Activated CD8-positive, alpha-beta memory T cell treated with anti-CD3 and anti-CD28 coated beads, Interleukin-2, amount 50 U/mL, for 24 hours (primary cell): ENCODE measurements at regions not wholly inside any gene's neighbourhood (a gene's known extent, or its start where the extent isn't known, plus 50 kb on each side); places are given as distances from the start of the nearest gene placed in this dataset.
"Not testable (repeated sequence)": the region's sequence is repeated elsewhere in the genome, so short reads cannot be mapped to it uniquely, and the experiment has no call there.

Experiments used
- DNase-seq: peaks from one replicate; pipeline ENCODE4 v3.0.0-alpha.2; 2020; ENCODE audit errors: extremely low read depth

DNA sequence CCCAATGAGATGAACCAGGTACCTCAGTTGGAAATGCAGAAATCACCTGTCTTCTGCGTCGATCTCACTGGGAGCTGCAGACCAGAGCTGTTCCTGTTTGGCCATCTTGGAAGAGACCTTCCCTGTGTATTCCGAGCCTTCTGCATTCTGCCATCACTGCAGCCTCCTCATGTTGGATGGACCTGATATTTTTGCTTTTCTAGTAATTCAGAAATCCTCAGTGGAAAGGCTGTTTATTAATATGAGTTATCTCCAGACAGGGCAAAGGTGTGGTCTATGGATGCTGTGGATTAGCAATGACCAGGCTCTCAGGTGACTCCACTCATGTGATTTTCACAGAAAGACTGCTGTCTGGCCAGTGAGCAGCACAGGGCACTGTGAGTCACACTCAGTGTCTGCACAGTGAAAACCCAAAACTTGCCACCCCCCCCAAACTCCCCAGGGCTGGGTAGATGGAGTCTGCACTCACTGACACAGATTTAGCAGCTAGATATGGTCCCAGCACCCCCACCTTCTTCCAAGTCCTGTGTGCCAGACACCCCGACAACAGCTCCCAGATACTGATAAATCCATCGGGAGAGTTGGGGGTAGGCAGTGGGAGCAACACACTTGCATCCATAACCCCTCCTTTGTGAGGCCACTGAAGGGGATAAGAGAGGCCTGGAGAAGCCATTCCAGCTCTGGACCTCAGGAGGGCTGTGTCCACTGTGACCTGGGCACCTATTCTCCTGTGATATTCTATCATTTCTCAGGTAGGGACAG lies 75.2 kb upstream of the TOP3B start:
- DNase-seq, result no peak

DNA sequence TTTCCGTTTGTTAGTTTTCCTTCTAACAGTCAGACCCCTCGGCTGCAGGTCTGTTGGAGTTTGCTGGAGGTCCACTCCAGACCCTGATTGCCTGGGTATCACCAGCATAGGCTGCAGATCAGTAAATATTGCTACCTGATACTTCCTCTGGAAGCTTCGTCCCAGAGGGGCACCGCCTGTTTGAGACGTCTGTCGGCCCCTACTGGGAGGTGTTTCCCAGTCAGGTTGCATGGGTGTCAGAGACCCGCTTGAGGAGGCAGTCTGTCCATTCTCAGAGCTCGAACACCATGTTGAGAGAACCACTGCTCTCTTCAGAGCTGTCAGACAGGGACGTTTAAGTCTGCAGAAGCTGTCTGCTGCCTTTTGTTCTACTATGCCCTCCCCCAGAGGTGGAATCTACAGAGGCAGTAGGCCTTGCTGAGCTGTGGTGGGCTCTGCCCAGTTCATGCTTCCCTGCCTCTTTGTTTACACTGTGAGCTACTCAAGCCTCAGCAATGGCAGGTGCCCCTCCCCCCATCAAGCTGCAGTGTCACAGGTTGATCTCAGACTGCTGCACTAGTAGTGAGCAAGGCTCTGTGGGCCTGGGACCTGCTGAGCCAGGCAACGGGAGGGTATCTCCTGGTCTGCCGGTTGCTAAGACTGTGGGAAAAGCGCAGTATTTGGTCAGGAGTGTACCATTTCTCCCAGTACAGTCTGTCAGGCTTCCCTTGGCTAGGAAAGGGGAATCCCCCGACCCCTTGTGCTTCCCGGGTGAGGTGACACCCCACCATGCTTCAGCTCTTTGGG lies 74.4 kb upstream of the TOP3B start:
- not testable (repeated sequence) for DNase-seq

DNA sequence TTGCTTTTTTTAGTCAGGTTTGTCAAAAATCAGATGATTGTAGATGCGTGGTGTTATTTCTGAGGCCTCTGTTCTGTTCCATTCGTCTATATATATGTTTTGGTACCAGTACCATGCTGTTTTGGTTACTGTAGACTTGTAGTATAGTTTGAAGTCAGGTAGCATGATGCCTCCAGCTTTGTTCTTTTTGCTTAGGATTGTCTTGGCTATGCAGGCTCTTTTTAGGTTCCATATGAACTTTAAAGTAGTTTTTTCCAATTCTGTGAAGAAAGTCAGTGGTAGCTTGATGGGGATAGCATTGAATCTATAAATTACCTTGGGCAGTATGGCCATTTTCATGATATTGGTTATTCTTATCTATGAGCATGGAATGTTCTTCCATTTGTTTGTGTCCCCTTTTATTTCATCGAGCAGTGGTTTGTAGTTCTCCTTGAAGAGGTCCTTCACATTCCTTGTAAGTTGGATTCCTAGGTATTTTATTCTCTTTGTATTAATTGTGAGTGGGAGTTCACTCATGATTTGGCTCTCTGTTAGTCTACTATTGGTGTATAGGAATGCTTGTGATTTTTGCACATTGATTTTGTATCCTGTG lies 70.1 kb upstream of the TOP3B start:
- DNase-seq, result not testable (repeated sequence)

DNA sequence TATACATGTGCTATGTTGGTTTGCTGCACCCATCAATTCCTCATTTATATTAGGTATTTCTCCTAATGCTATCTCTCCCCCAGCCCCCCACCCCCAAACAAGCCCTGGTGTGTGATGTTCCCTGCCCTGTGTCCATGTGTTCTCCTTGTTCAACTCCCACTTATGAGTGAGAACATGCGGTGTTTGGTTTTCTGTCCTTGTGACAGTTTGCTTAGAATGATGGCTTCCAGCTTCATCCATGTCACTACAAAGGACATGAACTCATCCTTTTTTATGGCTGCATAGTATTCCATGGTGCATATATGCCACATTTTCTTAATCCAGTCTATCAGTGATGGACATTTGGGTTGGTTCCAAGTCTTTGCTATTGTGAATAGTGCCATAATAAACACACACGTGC lies 68.4 kb upstream of the TOP3B start:
- not testable (repeated sequence) for DNase-seq

DNA sequence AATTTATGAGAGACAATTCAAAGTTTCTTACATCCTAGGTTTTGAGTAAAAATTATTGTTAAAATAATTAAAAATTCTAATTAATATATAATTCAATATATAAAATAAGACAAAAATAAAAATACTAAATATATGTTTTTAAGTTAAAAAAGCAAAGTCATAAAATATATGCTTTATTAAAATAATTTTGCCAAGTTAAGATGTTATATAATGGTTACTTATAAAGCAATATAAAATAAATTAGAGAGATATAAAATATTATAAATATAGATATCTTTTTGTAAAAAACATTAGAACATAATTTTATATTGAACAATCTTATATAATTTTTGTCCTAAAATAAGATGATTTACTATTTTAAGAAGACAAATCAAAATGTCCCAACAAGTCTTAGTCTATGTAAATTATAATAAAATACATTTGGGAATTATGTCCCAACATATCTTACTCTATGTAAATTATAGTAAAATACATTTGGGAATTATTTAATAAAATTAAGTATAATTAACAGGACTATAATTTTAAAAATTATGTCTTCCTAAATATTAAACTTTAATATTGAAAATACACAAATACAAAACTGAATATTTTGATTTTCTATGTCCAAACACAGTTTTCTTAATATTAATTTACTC lies 67.7 kb upstream of the TOP3B start:
- DNase-seq, result no peak

DNA sequence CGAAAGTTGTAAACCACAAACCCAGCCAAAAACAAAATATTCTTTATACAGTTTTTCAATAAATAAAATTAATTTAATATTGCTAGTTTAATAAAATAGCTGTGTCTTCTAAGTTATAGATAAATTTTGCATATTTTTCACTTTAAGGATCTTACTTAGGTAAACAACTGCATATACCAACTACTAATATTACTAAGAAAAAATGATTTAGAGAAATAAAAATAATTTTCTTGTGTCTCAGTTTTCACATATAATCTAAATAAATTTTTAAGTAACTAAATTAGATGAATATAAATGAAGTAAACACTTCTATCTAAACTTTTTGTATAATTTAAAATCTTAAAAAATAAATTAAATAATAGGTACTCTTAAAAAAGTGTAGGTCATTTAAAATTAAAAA lies 67.1 kb upstream of the TOP3B start:
- no peak for DNase-seq

DNA sequence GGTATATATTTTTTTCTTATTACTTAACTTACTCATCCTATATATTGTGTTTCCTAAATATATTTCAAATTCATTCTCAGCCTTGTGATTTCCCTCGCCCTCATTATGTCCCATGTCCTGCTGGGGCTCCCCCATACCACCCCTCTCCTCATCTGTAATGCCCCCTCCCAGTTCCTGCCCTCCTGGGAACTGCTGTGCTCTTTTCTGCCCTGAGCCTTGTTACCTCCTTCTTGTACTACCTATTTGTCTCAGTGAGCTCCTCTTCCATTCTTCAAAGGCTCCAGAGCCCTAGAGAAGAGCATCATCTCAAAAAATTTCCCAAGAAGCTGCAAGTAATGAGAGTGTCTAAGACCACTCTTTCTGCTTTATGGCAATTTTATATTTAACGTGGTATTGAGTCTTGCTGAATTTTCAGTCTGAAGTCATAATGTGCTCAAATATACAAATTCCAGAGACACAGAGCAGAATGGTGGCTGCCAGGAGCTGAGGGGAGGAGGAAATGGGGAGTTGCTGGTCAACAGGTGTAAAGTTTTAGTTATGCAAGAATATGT lies 66.5 kb upstream of the TOP3B start:
- no peak for DNase-seq

DNA sequence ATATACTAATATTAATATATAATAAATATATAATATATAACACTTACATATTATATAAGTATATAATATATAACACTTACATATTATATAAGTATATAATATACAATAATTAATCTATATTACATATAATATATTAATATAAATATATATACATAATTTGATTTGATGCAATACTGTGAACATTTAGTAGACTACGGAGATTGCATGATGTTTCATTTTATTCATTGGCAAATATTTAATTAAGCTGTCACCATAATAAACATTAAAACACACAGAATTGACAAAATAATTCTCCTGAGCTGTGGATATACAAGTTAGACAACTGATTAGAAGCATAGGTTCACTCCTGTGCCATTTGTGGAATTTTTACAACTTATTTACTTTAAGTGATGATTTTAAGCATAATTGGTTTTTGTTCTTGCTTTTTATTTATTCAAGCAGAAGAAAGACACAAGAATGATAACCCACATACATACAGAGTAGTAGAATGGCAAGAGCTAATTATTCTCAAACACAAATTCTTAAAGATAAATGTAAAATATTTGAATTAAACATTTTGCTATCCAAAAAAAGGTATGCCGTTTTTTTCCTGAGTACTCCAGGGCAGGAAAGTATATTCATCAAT lies 65.8 kb upstream of the TOP3B start:
- no peak for DNase-seq

DNA sequence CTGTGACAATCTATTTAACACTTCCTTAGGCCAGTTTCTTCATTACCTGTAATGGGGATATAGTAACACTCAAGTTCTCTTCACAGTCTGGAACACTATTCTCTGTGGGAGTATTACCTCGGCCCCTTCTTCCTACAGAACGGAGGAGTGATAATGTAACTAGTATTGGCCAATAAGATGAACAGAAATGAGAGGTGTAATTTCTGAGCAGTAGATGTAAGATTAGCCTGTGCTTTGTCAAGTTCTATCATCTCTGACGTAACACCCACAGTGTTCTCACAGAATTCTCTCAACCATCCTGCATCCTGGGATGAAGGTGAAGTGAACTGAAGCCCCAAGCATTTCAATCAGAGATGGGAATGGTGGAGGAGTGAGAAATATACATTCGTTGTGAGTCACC lies 65.2 kb upstream of the TOP3B start:
- DNase-seq, result no peak

DNA sequence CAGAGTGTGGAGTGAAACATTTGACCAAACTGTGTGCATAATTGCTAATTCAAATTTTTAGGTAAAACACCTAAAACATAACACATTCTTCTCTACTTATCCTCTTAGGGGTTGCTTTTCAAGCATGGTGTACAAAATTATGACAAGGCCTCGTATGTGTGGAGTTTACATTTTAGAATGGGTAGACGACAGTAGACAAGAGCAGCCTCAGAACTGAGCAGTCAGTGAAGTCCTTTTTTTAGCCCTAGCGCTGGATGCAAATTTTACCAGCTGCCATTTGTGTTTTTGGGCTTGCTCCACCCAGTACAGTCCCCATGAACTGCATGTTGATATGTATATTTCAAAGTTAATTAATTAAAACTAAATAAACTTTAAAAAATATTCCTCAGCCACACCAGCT lies 64.7 kb upstream of the TOP3B start:
- DNase-seq, result no peak

DNA sequence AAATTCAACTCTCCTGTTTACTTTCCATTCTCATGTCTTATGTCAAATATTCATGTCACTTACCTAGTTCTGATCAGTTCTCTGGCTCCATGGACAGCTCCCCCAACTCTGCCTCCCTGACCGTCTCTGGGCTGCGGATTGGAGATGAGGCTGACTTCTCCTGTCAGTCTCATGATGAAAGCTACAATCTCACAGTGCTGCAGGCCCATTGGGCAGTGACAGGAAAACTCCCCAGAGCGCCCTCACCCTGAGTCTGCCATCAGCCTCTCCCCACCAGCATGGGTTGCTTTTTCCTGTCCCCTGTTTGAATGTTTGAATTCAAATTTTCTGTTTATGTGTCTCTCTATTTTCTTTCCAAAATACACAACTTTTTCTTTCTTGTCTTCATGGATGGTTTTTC lies 63.8 kb upstream of the TOP3B start:
- DNase-seq, result no peak

DNA sequence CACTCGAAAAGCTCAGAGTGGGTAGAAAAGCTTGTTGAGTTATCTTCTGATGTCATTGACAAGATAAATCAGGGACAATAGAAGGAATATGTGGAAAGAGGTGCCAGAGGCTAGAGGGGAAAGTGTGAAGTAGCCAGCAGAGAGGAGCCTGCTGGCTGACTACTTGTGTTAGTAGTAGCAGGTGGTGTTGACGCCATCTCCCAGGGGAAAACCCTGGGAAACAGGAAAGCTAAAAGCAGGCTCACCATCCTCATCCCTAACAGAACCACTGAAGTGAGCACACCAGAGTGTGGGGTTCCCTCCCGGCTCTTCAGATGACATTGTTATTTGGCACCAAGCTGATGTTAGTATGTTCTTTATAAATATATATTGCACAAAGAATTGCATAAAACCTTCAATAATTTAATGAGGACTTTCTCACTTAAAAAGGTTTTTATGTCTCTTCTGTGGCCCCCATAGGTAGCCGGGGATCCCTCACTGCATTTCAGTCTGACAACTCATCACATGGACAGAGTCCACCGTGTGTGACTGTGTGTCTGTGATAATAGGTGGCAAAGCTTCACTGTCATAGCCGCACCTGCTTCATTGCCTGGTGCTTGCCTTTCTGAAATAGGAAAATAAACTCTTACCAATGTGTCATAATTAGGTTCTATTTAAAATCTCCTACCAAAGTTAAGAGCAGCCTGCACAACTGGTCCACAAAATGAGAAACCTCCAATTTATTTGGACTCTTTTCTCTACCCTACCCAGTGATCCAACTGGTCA lies 63.2 kb upstream of the TOP3B start:
- DNase-seq, result no peak

DNA sequence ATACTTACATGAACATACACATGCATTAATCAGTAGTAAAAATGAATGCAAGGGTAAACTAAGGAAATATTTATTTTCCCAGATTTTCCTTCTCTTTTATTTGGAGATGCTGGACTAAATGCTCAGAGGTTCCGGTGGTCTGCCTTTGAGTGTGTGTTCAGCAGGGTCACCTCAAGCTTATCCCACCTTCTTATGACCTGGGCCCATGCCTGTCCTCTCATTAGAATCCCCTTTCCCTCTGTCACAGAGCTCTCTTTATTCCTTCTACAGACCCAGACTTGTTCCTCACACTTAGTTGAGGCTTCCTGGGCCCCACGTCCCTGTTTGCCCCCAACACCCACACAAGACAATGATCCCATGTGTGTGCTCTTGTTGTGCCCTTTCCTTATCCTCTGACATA lies 61.6 kb upstream of the TOP3B start:
- DNase-seq, result no peak

DNA sequence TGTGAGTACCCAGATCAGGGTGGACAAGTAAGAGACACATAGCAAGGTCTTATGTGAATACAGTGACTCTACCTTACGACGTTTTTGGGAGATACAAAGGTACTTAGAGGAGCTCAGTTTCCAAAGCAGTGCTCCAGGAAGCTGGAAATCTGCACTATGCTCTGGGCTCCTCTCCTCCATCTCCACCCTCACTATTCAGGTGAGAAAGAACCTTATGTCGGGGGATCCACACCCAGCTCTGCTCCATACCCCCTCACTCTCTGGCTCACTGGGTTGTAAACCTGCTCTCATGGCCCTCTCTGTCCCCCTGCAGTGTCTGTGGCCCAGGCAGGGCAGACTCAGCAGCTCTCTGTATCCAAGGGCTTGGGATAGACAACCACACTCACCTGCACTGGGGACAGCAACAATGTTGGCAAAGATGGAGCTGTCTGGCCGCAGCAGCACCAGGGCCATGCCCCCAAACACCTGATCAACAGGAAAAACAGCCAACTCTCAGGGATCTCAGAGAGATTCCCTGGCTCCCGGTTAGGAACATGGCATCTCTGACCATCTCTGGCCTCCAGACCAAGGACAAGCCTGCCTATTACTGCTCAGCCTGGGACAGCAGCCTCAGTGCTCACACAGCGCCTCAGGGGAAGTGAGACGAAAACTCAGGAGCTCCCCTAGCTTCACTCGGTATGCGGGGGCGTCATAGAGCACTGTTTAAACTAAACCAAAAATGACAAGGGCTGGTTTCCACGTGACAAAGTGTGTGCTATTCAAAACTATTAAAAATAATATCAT lies 60.9 kb upstream of the TOP3B start:
- DNase-seq, result no peak

DNA sequence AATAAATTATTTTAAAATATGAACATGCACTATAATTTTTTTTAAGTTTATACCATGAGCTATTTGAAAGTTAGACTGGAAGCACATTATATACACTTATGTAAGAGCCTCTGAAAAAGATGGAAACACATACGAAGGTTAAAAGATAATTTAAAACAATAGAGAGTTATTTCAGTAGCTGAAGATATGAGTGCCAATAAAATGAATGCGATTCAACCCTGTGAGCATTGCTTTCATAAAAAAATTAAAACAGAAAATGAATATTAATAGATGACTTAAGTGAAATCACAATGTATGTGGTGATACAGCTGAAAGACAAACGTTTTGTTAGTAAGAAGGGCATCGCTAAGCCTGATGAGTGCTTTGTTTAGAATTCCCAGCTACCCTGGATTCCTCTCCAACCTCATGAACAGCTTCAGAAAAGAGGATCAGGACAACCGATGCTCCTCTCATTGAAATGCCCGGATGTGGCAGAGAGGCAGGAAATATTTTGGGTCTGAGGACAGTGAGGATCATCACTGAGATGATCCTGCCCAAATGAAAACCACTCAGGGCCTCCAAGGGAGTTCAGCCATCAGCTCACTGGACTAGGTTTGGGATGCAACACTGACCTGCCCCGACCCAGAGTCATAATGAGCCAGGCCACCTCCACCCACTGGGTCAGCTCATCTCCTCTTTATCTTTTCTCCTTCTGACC lies 60.2 kb upstream of the TOP3B start:
- no peak for DNase-seq

DNA sequence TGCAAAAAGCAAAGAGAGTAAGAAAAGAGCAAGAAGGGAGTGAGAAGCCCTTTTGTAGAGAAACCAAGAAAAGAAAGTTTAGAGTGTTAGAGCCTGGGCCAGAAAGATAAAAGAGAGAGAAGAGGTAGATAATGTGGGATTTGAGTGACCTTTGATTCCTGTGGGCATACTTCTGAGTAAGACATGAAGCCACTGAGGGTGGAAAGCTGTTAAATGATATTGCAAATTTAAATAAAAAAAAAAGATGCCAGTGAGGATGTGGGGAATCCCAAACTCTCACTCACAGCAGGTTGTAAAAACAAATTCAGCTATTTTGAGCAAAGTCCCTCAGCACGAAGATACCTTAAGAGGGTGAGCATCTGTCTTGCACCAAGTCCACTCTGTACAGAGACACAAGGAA lies 59.4 kb upstream of the TOP3B start:
- DNase-seq, result no peak

DNA sequence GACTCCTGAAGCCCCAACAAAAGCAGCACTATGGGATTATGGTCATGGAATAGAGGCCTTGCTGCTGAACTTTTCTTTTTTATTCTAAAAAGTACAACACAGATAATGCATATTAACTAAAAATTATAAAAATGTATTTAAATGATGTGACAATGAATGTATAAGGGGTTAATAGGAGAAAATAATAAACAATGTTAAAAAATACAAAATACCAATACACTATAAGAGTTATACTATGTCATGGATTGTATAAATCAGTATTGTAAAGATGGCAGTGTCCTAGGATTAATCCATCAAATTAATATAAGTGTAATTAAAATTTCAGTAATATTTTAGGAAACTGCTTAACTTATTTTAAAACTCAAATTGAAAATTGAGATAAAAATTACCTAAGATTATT lies 58.3 kb upstream of the TOP3B start:
- DNase-seq, result no peak

DNA sequence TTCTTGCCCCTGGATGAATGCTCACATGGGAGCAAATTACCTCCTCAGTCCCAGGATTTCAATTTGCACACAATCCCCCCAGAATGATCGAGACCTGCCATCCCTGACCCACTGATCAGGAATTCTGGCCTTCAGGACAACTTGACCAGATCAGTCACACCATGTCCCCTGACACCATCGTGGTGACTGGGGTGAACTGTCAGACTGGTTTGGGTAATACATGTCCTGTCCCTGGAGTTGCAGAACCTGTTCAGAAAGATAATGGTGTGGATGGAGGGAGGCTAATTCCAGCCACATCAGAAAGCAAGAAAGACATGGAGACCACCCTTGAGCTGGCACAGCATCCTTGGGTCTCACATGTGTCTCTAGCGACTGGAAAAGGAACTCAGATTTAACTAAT lies 57.9 kb upstream of the TOP3B start:
- DNase-seq, result no peak

DNA sequence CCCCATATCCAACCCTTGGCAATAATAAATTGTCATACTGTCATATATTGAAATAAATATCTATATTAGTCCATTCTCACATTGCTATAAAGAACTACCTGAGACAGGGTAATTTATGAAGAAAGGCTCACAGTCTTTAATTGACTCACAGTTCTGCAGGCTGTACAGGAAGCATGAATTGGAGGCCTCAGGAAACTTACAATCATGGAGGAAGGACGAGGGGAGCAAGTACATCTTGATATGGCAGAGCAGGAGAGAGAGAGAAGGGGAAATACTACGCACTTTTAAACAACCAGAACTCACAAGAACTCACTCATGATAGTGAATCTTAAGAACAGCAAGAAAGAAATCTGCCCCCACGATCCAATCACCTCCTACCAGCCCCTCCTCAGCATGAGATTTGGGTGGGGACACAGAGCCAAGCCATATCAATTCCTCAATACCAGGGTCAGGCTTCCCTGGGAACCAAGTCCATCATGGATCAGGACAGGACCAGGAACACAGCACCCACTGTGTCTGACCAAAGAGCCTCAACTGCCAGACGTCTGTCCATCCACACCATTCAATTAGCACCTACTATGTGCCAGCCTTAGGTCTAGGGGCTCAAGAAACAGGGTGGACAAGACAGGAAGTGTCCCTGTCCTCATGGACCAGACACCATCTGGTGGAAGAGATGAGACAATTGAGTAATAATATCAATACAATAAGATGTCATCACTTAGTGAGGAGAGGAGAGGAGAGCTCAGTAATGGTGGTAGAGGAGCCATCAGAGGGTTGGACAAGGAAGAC lies 56.9 kb upstream of the TOP3B start:
- no peak for DNase-seq
